Fibroblast of mammary gland (primary cell): ENCODE measurements at regions not wholly inside any gene's neighbourhood (a gene's known extent, or its start where the extent isn't known, plus 50 kb on each side); places are given as distances from the start of the nearest gene placed in this dataset.

Source experiments
- DNase-seq: peaks from one replicate; pipeline ENCODE4 v3.0.0-alpha.2; 2010; ENCODE audit warnings: low read depth
- H3K4me3 ChIP-seq: 2 replicates; pipeline ENCODE4 v1.5.1; 2011; ENCODE audit warnings: low read depth, mild to moderate bottlenecking, low read length, moderate library complexity; ENCODE audit not compliant: control insufficient read depth
- CTCF ChIP-seq: conservative IDR thresholded peaks from 2 replicates; pipeline ENCODE4 v1.5.1; 2011; ENCODE audit warnings: low read depth, low read length, inconsistent platforms; ENCODE audit not compliant: control insufficient read depth, insufficient read depth

GRCh38 chr12:126233625-126234024 lies 1168.4 kb downstream of the AACS start:
- no peak for DNase-seq
- no peak for TF ChIP-seq CTCF

GRCh38 chr12:126243814-126244440 lies 1178.7 kb downstream of the AACS start:
- no peak for DNase-seq
- no peak overlapping the region for H3K4me3 ChIP-seq

More at GRCh38 chr12:126233625-126234024, 1168.4 kb downstream of the AACS start:
- H3K4me3 ChIP-seq, result no peak overlapping the region

GRCh38 chr12:126247936-126248335 lies 1182.7 kb downstream of the AACS start:
- DNase-seq, result no peak
- no peak for TF ChIP-seq CTCF
- no peak overlapping the region for H3K4me3 ChIP-seq

More at GRCh38 chr12:126243814-126244440, 1178.7 kb downstream of the AACS start:
- no peak for TF ChIP-seq CTCF

- no peak overlapping the region for H3K4me3 ChIP-seq
- TF ChIP-seq CTCF, result no peak
- DNase-seq, result no peak
These were observed 1183.7 kb downstream of the AACS start for GRCh38 chr12:126248871-126249403.

GRCh38 chr12:126258190-126258589 lies 1193.0 kb downstream of the AACS start:
- no peak overlapping the region for H3K4me3 ChIP-seq
- TF ChIP-seq CTCF, result no peak
- no peak for DNase-seq

- no peak for TF ChIP-seq CTCF
- no peak for DNase-seq
- H3K4me3 ChIP-seq, result no peak overlapping the region
These were observed 1197.6 kb downstream of the AACS start for GRCh38 chr12:126262829-126263228.
